Fibroblast of skin of back (primary cell): ENCODE measurements at regions not wholly inside any gene's neighbourhood (a gene's known extent, or its start where the extent isn't known, plus 50 kb on each side); places are given as distances from the start of the nearest gene placed in this dataset.
A peak's percentile ranks its signal among the peaks of the same experiment; 100 is the strongest.

Source experiments
- DNase-seq: peaks from one replicate; pipeline ENCODE4 v3.0.0-alpha.2; 2013

DNA sequence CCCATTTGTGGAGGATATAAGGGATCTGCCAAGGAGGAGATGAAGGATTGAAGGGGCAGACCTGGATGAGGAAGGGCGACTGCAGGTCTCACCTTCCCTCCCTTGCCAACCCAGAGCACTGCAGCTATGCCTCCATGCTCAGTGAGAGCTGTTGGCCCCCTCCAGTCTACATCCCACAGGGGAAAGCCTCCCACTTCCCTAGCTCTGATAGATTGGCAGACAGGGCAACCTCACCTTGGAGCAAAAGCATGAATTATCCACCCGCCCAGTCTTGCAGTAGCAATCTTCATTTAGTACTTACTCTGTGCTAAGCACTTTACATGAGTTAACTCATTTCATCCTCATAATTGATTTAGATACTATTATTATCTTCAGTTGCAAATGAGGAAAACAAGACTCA, 70.4 kb upstream of the SMNDC1 start:
- no peak for DNase-seq

DNA sequence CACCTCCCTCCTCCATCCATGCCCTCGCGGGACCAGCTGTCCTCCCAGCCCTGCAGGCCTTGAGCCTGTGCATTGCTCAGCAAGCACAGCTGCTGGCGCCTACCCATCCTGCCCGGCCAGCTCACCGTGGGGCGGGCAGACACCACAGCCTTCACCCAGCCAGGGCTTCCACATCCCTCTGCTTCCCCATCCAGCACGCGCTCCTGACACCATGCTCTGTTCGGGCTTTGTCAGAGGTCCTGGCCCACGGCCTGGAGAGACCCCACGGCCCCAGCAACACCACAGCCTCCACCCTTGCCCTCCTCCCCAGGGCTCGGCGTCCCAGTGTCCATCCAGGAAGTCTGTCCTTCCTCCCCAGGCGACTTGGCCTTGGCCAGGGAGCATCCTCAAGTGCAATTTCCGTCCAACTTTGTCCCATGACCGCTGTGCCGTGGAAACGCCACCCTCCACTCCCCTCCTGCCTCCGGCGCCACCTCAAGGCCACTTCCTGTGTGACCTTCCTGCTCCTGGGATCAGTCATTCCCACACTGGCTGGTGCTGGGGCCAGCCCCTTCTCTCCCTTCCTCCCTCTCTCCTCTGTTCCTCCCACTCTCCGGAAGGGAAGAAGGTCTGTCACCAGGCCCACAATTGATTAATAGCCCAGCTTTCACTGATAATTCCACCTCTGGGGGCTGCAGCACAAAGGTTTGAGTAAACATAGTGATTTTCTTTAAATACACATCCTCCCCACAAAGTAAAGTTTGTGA, 71.5 kb upstream of the SMNDC1 start:
- no peak for DNase-seq

GRCh38 chr10:110376767-110377160, 72.0 kb upstream of the SMNDC1 start:
- no peak for DNase-seq

- no peak for DNase-seq
Observed at GRCh38 chr10:110378006-110378405, 73.3 kb upstream of the SMNDC1 start.

DNA sequence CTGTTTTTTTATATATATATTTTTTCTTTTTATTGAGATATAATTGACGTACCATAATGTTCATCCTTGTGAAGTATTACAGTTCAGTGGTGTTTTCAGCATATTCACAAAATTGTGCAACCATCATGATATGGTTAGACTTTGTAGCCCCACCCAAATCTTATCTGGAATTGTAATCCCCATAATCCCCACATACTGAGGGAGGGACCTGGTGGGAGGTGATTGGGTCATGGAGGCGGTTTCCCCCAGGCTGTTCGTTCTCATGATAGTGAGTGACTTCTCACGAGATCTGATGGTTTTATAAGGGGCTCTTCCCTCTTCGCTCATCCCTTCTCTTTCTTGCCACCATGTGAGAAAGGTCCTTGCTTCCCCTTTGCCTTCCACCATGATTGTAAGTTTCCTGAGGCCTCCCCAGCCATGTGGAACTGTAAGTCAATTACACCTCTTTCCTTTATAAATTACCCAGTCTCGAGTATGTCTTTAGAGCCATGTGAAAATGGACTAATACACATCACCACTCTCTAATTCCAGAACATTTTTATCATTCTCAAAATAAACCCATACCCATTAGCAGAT, 73.9 kb upstream of the SMNDC1 start:
- DNase-seq, result no peak

DNA sequence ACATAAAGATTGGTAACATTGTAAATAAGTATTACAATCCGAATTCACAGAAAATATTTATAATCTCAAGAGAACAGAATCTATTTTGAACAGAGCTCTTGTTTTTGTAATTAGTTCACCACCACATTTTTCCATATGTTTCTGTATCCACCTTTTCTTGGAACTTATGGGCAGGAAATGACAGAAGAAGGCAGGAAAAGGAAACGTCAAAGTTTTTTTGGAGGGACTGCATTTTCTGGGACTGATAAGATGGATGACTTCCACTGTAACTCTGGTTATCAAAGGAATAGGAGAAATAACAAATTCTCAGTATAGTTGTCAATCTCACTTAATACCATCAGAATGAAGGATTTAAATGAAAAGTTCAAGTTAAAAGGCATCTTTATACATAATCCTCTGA, 75.1 kb upstream of the SMNDC1 start:
- no peak for DNase-seq

GRCh38 chr10:110380293-110380692, 75.6 kb upstream of the SMNDC1 start:
- DNase-seq, result no peak

DNA sequence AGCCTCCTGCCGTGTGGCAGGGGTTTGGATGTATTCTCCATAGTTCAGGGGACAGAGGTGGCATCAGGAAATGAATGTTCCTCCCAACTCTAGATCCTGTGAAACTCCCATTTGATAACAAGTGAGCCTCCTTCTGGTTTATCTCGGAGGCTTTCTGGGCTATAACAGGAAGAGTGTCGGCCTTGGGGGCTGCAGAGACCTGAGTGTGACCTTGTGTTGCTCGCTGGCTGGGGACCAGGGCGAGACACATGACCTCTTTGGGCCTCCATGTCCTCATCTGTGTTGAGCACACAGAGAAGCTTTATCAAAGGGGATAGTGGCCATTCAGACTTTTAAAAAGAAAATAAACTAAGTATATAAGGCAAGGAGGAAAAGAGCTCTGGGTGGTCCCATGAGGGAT, 78.0 kb upstream of the SMNDC1 start:
- DNase-seq, result no peak

GRCh38 chr10:110387617-110387982, 82.9 kb upstream of the SMNDC1 start:
- DNase-seq, result no peak

DNA sequence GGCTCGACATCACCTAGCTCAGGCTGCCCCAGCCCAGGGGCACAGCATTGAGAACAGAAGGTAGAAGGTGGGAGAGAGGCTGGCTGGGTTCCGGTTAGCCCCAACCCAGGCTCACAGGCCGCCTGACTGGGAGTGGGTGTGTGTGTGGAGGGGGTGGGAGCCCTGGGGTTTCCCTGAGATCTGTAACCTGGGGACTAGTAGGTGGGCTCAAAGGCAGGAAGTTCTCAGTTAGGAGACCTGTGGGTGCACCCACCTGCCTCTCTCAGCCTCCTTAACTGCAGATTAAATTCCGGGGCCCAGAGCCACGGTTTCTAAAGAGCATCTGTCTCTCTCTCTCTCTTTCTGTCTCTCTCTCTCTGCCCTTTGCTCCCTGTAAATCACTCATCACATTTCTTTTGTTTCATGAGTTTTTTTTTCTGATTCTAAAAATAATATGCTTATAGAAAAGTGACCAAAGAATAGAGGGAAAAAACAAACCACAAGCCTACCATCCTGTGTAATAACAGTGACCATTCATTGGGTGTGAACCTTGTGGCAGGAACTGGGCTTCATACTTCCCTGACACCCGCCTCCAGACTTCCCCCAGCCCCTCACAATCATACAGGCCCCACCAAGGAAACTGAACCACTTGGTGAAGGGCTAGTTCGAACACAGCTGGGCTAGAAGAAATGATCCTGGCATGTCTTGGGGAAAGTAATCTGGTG, 83.4 kb upstream of the SMNDC1 start:
- no peak for DNase-seq

GRCh38 chr10:110388687-110389052, 84.0 kb upstream of the SMNDC1 start:
- DNase-seq, result no peak

- DNase-seq, result no peak
Observed at GRCh38 chr10:110389255-110389654, 84.5 kb upstream of the SMNDC1 start.

GRCh38 chr10:110391541-110391940, 86.8 kb upstream of the SMNDC1 start:
- no peak for DNase-seq

- DNase-seq, result no peak
Observed at GRCh38 chr10:110392121-110392520, 87.4 kb upstream of the SMNDC1 start.

DNA sequence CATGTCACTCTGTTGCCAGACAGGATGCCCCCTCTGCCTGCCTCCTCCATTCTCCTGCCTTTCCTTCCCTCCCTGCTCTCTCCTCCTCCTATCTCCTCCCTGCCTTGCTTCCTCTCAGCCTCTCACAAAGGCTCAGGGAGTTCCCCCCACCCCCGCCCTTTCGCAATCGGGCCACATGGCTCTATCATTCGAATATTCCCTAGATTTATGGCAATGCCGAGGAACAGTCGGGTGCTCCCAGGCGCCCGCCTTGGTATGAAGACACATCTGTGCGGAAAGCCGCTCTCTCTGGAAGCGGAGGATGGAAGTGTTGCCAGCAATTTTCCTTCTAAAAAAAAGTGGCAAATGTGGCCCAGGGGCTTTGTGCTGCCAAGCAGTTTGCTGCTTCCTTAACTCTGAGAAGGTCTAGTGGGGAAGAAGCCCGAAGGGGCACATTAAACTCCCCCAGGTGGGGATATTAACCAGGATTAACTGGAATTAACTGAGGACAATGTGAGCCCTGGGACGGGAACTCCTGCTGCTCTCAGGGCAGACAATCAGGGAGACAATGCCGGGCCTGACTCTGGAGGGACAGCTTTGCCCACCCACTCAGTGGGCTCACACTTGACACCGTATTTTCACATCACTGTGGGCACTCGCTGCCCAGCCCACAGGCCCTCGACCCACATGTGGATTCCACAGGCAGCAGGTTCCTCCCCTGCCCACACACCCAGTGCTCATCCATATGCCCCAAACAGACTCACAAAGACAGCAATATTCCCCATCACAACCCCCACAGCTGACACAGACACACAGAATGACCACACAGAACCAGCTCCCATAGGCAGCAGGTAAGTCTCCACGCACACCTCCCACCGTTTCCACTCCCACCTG, 88.4 kb upstream of the SMNDC1 start:
- DNase-seq, result peak; percentile 38

DNA sequence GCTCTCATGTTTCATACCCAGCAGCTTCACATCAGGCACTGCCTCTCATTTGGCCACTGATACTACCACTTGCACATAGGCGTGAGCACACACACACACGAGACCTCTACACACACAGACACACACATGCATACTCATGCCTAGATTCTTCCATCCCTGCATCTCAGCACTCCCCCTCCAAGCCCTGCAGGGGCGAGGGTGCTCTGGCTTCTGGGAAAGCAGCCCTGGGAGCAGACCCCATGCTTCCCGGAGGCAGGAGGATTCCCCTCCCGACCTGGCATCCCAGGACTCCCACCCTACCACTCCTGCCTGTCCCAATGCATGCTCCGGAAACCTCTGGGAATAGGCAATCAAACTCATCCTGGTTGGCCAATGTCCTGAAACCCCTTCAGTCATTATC, 89.1 kb upstream of the SMNDC1 start:
- DNase-seq, result no peak

DNA sequence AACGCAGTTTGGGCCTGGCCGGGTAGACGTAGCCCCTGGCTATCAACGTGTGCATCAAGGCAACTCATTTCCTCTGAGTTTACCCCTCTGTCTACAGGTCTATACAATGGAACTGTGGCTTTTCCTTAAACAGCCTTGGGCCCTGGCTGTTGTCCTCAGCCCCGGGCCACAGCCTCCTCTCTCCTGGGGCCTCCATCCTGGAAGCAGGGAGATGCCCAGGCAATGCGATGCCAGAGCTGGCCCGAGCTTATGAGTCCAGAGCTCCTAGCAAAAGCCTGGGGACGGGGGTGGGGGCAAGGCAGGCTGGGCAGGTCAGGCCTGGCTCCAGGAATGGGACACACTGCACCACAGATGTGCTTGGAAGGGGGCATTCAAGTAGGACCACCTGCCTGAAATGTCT, 89.6 kb upstream of the SMNDC1 start:
- no peak for DNase-seq

GRCh38 chr10:110394898-110395297, 90.2 kb upstream of the SMNDC1 start:
- no peak for DNase-seq

DNA sequence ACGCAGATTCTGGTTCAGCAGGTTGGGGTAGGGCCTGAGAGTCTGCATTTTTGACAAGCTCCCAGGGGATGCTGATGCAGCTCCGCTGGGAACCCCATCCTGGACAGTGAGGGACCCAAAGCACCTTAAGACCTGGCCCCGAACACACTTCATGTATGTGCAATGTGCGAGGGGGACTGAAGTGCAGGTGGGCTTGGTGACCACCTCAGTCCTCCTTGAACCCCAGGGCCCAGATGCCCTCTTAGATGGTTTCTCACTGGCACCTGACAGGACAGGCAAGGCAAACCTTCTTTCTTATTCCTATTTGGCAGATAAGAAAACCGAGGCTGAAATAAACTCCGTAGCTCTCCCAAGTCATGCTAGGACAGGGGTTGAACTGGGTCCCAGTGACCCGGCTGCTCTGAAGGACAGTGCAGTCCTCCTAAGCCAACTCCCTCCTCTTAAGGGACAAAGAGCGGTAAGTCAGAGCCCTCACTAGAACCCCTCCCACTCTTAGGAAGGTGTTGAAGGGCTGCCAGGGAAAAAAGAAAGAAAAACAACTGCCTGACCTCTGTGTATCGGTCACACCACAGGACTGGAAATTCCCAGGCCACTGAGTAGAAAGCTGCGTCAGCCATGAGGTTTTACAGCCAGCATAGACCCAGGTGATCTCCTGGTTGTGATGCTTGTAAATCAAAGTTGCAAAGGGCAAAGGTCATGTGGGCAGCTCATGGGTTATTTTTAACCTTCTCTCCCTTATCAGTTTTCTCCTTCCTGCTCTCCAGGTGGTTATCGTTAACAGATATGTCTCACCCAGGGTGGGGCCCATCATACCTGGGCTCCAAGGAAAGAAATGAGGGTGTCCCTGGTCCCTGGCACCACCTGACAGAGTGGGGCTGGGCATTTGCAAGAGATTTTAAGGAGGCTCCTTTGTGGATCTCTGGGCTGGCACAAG, 90.9 kb upstream of the SMNDC1 start:
- peak; percentile 65 for DNase-seq

DNA sequence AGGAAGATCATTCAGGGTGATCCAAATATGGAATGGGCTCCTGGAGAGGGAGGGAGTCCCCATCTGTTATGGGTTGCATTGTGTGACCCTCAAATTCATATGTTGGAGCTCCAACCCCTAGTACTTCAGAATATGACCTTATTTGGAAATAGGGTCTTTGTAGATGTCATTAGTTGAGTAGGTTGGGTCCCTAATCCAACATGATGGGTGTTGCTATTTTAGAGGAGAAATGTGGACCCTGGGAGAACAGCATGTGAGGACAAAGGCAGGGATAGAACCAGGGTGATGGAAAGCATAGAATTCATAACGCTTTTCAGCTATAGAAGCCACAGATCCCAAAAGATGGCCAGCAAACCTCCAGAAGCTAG, 91.5 kb upstream of the SMNDC1 start:
- no peak for DNase-seq

- DNase-seq, result no peak
Observed at GRCh38 chr10:110397856-110398255, 93.1 kb upstream of the SMNDC1 start.
